Esophagus squamous epithelium (tissue), 4 donors: ENCODE measurements at regions not wholly inside any gene's neighbourhood (a gene's known extent, or its start where the extent isn't known, plus 50 kb on each side); places are given as distances from the start of the nearest gene placed in this dataset.

ENCODE experiments used
- POLR2A ChIP-seq, 4 donors: fragments of 450-650 bp; IDR thresholded peaks; one replicate each; pipeline ENCODE4 v1.6.1; 2017; ENCODE audit warnings: antibody characterized with exemption in 4 of 4, mild to moderate bottlenecking in 4 of 4, moderate library complexity in 3 of 4
- TF ChIP-seq, protein P1 (sequence below), 6 experiments: fragments of 450-650 bp in 4 of 6; fragments of 200-600 bp in 2 of 6; sonication (generic) in 2 of 6; IDR thresholded peaks; one replicate each; pipeline ENCODE4 v1.5.1; 2016 to 2019; ENCODE audit warnings: antibody characterized with exemption in 6 of 6, mild to moderate bottlenecking in 4 of 6, moderate library complexity in 4 of 6

- TF ChIP-seq, protein P1, sequence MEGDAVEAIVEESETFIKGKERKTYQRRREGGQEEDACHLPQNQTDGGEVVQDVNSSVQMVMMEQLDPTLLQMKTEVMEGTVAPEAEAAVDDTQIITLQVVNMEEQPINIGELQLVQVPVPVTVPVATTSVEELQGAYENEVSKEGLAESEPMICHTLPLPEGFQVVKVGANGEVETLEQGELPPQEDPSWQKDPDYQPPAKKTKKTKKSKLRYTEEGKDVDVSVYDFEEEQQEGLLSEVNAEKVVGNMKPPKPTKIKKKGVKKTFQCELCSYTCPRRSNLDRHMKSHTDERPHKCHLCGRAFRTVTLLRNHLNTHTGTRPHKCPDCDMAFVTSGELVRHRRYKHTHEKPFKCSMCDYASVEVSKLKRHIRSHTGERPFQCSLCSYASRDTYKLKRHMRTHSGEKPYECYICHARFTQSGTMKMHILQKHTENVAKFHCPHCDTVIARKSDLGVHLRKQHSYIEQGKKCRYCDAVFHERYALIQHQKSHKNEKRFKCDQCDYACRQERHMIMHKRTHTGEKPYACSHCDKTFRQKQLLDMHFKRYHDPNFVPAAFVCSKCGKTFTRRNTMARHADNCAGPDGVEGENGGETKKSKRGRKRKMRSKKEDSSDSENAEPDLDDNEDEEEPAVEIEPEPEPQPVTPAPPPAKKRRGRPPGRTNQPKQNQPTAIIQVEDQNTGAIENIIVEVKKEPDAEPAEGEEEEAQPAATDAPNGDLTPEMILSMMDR (IDR thresholded peaks at IDR 0.05) = no peak
- TF ChIP-seq POLR2A (IDR thresholded peaks at IDR 0.05) = no peak
These were observed 173.8 kb upstream of the GHITM start for GRCh38 chr10:83965473-83965872.
